HUDEP-2 (cell line): ENCODE measurements at regions not wholly inside any gene's neighbourhood (a gene's known extent, or its start where the extent isn't known, plus 50 kb on each side); places are given as distances from the start of the nearest gene placed in this dataset.

ENCODE experiments used
- DNase-seq, 76 experiments: peaks; one replicate each; lab custom pipeline; 2025; ENCODE audit not compliant: unreplicated experiment in 76 of 76; lab: John Stamatoyannopoulos, UW

- DNase-seq, result no peak
Measured at GRCh38 chr10:10958041-10958440, 59.6 kb upstream of the CELF2 start.

GRCh38 chr10:10959666-10960065 is 58.0 kb upstream of the CELF2 start:
- no peak for DNase-seq

DNA sequence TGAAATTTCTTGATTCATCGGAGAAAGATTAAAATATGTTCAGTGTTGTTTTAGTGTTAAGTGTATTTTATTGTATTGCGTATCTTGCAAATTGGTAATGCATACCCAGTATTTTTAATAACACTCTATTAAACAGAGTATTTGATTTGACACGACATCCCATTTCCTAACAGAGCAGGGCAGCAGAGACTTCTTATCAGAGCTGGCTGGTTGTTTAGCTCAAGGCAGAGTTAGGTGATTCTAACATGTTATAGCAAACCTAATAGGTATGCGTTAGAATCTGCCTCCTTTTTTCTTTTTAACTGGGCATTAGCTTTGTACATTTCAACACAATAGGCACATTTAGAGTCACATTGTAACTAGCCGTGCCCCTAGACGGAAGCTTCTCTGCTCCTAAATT is 57.1 kb upstream of the CELF2 start:
- DNase-seq, result no peak

DNA sequence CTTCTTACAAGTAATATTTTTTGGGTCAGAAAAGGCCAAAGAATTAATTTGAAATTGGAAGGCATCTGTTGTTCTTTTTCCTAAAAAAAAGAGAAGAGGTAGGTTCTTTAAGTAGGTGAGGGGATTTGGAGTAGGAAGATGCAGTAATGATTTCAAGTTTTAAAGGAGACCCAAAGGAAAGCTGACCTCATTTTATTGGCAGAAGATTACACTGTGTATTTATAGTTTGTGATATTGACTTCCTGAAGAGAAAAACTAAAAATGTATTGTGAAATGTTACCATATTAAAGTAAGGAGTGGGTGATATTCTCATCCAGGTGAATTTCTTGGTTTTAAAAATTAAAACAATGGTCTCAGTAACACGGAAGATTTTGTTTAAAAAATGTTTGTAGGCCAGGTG is 56.6 kb upstream of the CELF2 start:
- no peak for DNase-seq

- no peak for DNase-seq
Measured at GRCh38 chr10:10967029-10967428, 50.6 kb upstream of the CELF2 start.

DNA sequence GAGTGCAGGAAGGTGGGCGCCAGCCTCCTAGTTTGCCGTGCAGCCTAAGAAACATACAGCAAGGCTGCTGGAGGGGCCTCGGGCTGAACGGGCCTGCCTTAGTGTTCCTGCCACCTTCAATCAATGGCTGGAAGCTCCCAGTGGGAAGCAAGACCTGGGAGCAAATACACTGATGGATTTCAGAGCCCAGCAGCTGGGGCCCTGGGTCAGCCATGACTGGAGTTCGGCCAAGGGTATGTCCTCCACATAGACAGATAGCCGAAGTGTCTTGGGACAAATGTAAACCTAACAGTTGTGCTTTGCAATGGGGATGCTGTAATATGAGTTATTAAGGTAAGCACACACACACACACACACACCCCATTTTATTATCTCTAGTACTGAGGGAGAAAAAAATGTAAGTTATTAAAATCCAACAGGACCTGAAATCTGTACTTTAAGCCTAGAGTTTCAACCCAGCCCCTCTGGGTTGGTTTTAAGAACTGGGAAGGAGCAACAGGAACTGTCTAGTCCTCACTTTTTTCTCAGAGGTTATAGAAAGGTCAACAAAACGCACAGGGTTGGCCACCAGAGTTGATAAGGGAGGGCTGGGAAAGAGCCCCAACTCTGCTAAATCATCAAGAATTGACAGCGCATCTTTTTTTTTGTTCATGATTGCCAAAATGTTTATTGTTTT is 50.0 kb upstream of the CELF2 start:
- no peak for DNase-seq
